Activated naive CD4-positive, alpha-beta T cell treated with anti-CD3 and anti-CD28 coated beads for 36 hours (primary cell): ENCODE measurements at regions not wholly inside any gene's neighbourhood (a gene's known extent, or its start where the extent isn't known, plus 50 kb on each side); places are given as distances from the start of the nearest gene placed in this dataset.
A peak's percentile ranks its signal among the peaks of the same experiment; 100 is the strongest.
"Not testable (repeated sequence)": the region's sequence is repeated elsewhere in the genome, so short reads cannot be mapped to it uniquely, and the experiment has no call there.

ENCODE experiments used
- CTCF ChIA-PET: fragments of 350-600 bp; sonication (Branson Sonifier 250); formaldehyde crosslinking; loops from one replicate; lab custom pipeline; 2021; ENCODE audit warnings: antibody characterized with exemption; lab: Charles Lee
- DNase-seq: peaks from one replicate; pipeline ENCODE4 v3.0.0-alpha.2; 2020
- H3K27ac Mint-ChIP-seq: one replicate; pipeline ENCODE4 v1.8.0; 2021; ENCODE audit warnings: mild to moderate bottlenecking, mixed read lengths
- H3K27me3 Mint-ChIP-seq: one replicate; pipeline ENCODE4 v1.8.0; 2021; ENCODE audit warnings: low read depth, mixed read lengths
- H3K36me3 Mint-ChIP-seq: one replicate; pipeline ENCODE4 v1.8.0; 2021; ENCODE audit warnings: low read depth, mixed read lengths
- H3K4me1 Mint-ChIP-seq: one replicate; pipeline ENCODE4 v1.8.0; 2021; ENCODE audit warnings: low read depth, mixed read lengths
- H3K4me3 Mint-ChIP-seq: one replicate; pipeline ENCODE4 v1.8.0; 2021; ENCODE audit warnings: mild to moderate bottlenecking, moderate library complexity, mixed read lengths
- H3K9me3 Mint-ChIP-seq: one replicate; pipeline ENCODE4 v1.8.0; 2021; ENCODE audit warnings: mixed read lengths
- intact Hi-C: fragments of 100-400 bp; cut with micrococcal nuclease; formaldehyde crosslinking; loops from one replicate; pipeline ENCODE4 v1.15.1; 2023

DNA sequence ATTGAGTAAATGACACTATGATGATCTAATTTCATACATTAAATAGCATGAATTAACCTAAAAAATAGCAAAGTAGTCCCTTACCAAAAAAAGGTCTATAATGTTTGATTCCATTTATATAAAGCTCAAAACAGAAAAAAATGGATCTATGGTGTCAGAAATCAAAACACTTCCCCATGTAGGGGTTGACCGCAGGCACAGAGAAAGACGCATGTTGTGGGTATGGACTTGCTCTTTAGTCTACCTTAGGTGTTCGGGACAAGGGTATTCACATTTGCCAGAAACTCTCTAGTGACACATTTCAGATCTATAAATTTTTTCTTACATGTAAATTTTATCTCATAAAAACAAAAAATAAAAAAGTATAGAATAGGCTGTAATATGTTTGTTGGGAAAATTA, 1262.9 kb downstream of the TMEM121 start:
- H3K36me3 Mint-ChIP-seq, result no peaks in the 10 kb centered on the region

DNA sequence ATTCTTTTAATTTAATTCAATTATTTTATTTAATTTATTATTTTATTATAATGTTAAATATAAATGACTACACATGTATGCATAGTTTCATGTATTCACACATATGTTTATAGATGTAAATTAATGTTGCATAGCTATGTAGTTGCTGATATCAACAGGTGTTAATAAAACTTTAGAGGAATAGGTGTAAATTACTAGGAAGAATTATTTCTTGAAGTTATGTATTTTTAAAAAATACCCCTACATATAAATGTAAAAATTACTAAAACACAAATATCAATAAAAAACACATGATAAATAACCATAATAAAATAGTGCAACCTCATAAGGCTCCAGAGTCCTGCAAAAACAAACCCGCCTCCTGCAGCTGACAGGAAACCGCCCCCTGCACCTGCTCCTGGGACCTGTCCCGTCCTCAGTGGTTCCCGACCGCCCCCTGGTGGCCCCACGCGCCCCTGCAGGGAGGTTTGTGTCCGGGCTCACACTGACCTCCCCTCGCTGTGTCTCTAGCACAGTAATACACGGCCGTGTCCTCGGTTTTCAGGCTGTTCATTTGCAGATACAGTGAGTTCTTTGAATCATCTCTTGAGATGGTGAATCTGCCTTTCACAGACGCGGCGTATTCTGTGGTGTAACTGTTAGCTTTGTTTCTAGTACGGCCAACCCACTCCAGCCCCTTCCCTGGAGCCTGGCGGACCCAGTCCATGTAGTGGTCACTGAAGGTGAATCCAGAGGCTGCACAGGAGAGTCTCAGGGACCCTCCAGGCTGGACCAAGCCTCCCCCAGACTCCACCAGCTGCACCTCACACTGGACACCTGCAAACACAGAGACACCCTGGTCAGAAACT, 1264.0 kb downstream of the TMEM121 start:
- no peaks in the 10 kb centered on the region for H3K36me3 Mint-ChIP-seq
- peaks cover 4% of the 10 kb centered on the region for H3K27me3 Mint-ChIP-seq
- intact Hi-C loops, result no loop called here
- peak; percentile 89 for DNase-seq
- H3K4me1 Mint-ChIP-seq, result peaks cover 10% of the 10 kb centered on the region
- H3K27ac Mint-ChIP-seq, result no peak overlapping the region
- CTCF ChIA-PET, result interaction anchor here (0.6 to 2.7 kb wide), 23 partner anchors 8 to 373 kb away, joined by 3 to 15 read pairs (median 4); no protein-coding TSS in a partner anchor
- H3K9me3 Mint-ChIP-seq, result no peaks in the 10 kb centered on the region
- no peak overlapping the region for H3K4me3 Mint-ChIP-seq

More for the DNA sequence above, 1262.9 kb downstream of the TMEM121 start:
- Mint-ChIP-seq H3K4me3 (no peak overlapping the region), H3K27me3 (peaks cover 4% of the 10 kb centered on the region), H3K9me3 (no peaks in the 10 kb centered on the region), H3K27ac (no peak overlapping the region), H3K4me1 (peaks cover 10% of the 10 kb centered on the region)
- CTCF ChIA-PET, result interaction anchor here (0.7 to 2.7 kb wide), 13 partner anchors 8 to 372 kb away, joined by 3 to 15 read pairs (median 5); no protein-coding TSS in a partner anchor
- intact Hi-C loops, result loop anchor here (5.0 kb wide), 1 partner anchor 53 kb away; no protein-coding TSS in a partner anchor
- no peak for DNase-seq

DNA sequence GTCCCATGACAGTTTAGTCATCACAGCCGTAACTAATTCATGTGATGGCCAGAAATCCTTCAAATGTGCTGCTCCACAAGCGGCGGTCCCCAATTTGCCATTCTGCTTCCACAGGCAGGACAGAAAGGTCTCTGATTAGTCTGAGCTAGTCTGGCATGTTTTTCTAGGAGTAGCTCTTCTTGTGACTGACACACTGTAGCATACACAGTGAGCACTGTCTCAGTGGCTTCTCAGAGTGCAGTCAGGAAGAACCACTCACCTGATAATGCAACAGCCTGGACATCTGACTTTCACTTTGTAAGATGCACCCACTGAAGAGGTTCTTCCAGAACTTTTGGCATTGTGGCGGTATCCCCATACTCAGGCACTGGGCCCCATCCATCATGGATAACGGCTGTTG, 1266.2 kb downstream of the TMEM121 start:
- Mint-ChIP-seq H3K36me3 (no peaks in the 10 kb centered on the region), H3K4me1 (peaks cover 10% of the 10 kb centered on the region), H3K27me3 (peaks cover 7% of the 10 kb centered on the region), H3K4me3 (no peak overlapping the region), H3K9me3 (no peaks in the 10 kb centered on the region), H3K27ac (no peak overlapping the region)
- CTCF ChIA-PET, result interaction anchor here (0.9 to 3.0 kb wide), 5 partner anchors 11 to 113 kb away, joined by 3 to 13 read pairs (median 6); no protein-coding TSS in a partner anchor
- DNase-seq, result no peak
- intact Hi-C loops, result no loop called here

DNA sequence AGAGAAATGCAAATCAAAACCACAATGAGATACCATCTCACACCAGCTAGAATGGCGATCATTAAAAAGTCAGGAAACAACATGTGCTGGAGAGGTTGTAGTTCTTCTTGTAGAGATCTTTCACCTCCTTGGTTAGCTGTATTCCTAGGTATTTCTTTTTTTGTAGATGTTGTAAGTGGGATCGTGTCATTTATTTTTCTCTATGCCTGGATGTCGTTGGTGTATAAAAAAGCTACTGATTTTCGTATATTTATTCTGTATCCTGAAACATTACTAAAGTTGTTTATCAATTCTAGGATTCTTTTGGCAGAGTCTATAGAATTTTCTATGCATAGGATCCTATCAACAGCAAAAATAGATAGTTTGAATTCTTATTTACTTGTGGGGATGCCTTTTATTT, 1271.8 kb downstream of the TMEM121 start:
- H3K9me3 Mint-ChIP-seq, result not testable (repeated sequence)

DNA sequence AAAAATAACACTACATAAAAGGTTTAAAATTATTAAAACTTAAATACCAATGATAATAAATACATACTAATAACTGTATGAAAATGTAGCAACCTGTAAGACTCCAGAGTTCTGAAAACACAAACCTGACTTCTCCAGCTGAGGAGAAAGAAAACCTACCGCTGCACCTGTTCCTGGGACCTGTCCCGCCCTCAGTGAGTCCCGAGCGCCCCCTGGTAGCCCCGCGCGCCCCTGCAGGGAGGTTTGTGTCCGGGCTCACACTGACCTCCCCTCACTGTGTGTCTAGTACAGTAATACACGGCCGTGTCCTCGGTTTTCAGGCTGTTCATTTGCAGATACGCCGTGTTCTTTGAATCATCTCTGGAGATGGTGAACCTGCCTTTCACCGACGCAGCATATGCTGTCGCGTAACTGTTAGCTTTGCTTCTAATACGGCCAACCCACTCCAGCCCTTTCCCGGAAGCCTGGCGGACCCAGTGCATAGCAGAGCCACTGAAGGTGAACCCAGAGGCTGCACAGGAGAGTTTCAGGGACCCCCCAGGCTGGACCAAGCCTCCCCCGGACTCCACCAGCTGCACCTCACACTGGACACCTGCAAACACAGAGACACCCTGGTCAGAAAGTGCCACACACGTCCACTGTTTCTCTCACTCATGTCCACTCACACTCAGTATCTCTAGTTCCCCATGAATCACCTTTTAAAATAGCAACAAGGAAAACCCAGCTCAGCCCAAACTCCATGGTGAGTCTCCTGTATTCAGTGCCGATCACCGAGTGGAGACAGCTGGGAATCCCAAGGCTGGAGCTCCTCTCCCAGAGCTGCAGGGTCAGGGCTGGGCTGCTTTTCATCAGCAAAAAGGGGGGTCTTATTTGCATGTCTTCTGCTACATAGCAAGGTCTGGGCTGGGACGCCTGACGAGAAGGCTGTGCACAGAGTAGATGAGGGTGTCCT, 1276.3 kb downstream of the TMEM121 start:
- no peak for DNase-seq
- H3K27me3 Mint-ChIP-seq, result peaks cover 25% of the 10 kb centered on the region
- no peaks in the 10 kb centered on the region for H3K4me1 Mint-ChIP-seq
- no peaks in the 10 kb centered on the region for H3K9me3 Mint-ChIP-seq
- H3K36me3 Mint-ChIP-seq, result no peaks in the 10 kb centered on the region
- CTCF ChIA-PET, result interaction anchor here (0.7 to 1.6 kb wide), 6 partner anchors 12 to 70 kb away, joined by 3 to 4 read pairs (median 4); no protein-coding TSS in a partner anchor
- H3K4me3 Mint-ChIP-seq, result no peak overlapping the region
- H3K27ac Mint-ChIP-seq, result no peak overlapping the region
- intact Hi-C loops, result no loop called here

More for the DNA sequence above, 1271.8 kb downstream of the TMEM121 start:
- intact Hi-C loops, H3K36me3 Mint-ChIP-seq, H3K4me1 Mint-ChIP-seq, H3K27ac Mint-ChIP-seq, DNase-seq, H3K4me3 Mint-ChIP-seq: not testable (repeated sequence)
- peaks cover 30% of the 10 kb centered on the region for H3K27me3 Mint-ChIP-seq
- CTCF ChIA-PET, result interaction anchor here (1.0 to 3.0 kb wide), 4 partner anchors 8 to 180 kb away, joined by 3 to 17 read pairs (median 5); no protein-coding TSS in a partner anchor

DNA sequence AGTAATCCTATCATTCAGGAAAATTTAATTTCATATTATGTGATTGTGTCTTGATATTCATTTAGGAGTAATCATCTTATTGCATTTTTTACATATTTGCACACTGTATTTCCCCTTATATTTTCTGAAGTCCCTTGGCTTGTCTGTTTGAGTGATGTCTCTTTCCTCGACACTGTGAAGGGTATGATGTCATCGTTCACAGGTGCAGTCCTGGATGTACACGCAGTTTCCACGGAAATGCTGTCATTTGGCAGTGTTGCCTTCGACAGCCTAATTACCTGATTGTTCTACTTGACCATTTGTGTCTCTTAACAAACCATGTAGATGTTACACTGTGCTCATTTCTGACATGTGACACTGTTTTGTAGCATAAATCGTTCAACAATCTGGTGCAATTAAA, 1277.0 kb downstream of the TMEM121 start:
- Mint-ChIP-seq H3K4me3 (no peak overlapping the region), H3K27me3 (peaks cover 19% of the 10 kb centered on the region), H3K36me3 (no peaks in the 10 kb centered on the region), H3K4me1 (no peaks in the 10 kb centered on the region), H3K9me3 (no peaks in the 10 kb centered on the region), H3K27ac (no peak overlapping the region)
- intact Hi-C loops, result no loop called here
- no peak for DNase-seq
- CTCF ChIA-PET, result interaction anchor here (1.0 to 1.6 kb wide), 5 partner anchors 10 to 69 kb away, joined by 3 to 6 read pairs (median 4); no protein-coding TSS in a partner anchor

DNA sequence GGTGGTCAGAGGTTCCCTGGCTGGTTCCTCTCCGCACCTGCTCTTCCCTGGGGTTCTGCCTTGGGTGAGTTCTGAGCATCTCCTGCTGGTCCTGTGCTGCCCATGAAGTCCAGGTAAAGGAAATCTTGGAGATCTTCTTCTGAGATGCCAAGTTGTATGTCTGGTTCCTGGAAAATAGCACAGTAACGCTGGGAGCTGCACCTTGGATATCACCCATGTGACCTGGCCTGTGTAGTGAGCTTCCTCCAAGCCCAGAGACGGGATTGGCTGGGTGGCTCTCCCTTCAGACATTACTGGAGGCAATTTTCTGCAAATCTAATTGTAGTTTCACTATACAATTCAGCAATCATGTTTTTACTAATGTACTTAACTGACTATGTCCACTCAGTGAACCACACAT, 1281.1 kb downstream of the TMEM121 start:
- DNase-seq, result no peak
- H3K27me3 Mint-ChIP-seq, result peaks cover 7% of the 10 kb centered on the region
- intact Hi-C loops, result no loop called here
- peaks cover 9% of the 10 kb centered on the region for H3K4me1 Mint-ChIP-seq
- H3K4me3 Mint-ChIP-seq, result no peak overlapping the region
- H3K9me3 Mint-ChIP-seq, result no peaks in the 10 kb centered on the region
- CTCF ChIA-PET, result interaction anchor here (1.9 kb wide), 1 partner anchor 23 kb away, joined by 5 read pairs; no protein-coding TSS in a partner anchor
- no peaks in the 10 kb centered on the region for H3K36me3 Mint-ChIP-seq
- H3K27ac Mint-ChIP-seq, result no peak overlapping the region

DNA sequence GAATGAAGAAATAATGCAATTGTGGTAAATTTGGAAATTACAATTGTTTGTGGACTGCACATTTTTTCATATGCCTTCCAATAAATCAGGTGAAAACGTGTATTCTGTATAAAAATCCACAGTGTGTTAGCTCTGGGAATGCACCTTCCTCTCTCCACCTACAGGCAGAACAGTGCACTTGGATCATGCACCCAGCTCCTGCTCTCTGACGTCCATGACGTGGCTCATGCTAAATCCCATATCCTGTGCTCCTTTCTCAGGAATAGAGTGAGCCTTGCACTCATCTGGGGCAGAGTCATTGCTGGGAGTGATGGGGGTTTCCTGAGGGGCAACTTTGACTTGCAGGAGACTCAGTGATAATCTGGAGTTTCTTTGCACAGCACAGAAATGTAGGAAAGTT, 1282.1 kb downstream of the TMEM121 start:
- Mint-ChIP-seq H3K4me3 (no peak overlapping the region), H3K27me3 (peaks cover 2% of the 10 kb centered on the region), H3K4me1 (peaks cover 9% of the 10 kb centered on the region), H3K36me3 (no peaks in the 10 kb centered on the region), H3K27ac (no peak overlapping the region), H3K9me3 (no peaks in the 10 kb centered on the region)
- DNase-seq, result no peak
- CTCF ChIA-PET, result interaction anchor here (1.9 kb wide), 1 partner anchor 22 kb away, joined by 5 read pairs; no protein-coding TSS in a partner anchor
- intact Hi-C loops, result no loop called here

DNA sequence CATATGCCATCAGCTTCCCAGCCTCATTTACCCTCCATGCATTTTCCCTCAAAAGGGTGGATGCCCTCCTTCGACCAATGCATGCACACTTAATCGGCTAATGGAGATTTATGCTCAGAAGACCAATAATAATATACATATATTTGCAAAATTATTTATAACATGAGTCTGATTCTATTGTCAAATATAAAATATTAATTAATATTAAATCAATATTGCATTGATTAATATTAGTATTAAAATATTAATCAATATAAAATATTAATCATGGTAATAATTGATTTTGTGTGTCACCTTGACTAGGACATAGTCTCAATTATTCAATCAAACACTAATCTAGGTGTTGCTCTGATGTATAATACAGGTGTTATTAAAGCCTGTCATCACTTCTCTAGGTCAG, 1282.5 kb downstream of the TMEM121 start:
- Mint-ChIP-seq H3K9me3 (no peaks in the 10 kb centered on the region), H3K4me1 (peaks cover 9% of the 10 kb centered on the region), H3K27ac (no peak overlapping the region), H3K4me3 (no peak overlapping the region), H3K36me3 (no peaks in the 10 kb centered on the region), H3K27me3 (peaks cover 2% of the 10 kb centered on the region)
- intact Hi-C loops, result no loop called here
- CTCF ChIA-PET, result interaction anchor here (0.7 to 1.9 kb wide), 2 partner anchors 22 to 65 kb away, joined by 3 to 5 read pairs; no protein-coding TSS in a partner anchor
- DNase-seq, result no peak

DNA sequence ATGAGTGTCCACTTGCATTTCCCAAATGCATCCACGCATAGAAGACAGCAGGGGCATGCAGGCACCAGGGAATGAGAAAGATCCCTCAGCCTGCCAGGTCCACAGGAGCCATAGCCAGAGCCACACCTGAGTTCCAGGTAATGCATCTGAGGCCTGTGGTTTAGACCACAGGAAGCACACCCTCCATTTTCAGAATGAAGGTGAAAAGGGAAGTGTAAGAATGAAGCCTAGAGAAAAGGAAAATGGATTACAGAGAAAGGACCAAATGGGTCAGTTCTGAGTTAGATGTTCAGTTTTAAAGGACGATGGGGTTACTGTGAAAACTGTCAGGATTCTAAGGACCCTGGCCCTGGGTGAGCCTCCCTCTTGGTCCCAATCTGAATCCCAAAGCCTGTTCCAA, 1283.2 kb downstream of the TMEM121 start:
- no peak for DNase-seq
- H3K27me3 Mint-ChIP-seq, result peaks cover 2% of the 10 kb centered on the region
- no peaks in the 10 kb centered on the region for H3K9me3 Mint-ChIP-seq
- peaks cover 9% of the 10 kb centered on the region for H3K4me1 Mint-ChIP-seq
- intact Hi-C loops, result no loop called here
- H3K27ac Mint-ChIP-seq, result no peak overlapping the region
- no peaks in the 10 kb centered on the region for H3K36me3 Mint-ChIP-seq
- H3K4me3 Mint-ChIP-seq, result no peak overlapping the region
- CTCF ChIA-PET, result no interaction called here

DNA sequence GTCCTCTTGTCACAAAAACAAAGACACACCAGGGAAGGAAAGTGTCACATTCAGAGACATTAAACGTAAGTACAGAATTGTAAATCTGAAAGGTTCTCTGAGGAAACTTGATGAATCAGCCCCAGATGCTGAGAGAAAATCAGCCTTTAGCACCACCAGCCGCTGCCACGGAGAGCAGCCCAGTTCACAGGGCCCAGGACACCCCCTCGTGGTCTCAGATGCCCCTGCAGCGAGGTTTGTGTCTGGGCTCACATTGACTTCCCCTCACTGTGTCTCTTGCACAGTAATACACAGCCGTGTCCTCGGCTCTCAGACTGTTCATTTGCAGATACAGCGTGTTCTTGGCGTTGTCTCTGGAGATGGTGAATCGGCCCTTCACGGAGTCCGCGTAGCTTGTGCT, 1283.8 kb downstream of the TMEM121 start:
- H3K27ac Mint-ChIP-seq, H3K4me3 Mint-ChIP-seq, H3K4me1 Mint-ChIP-seq, H3K27me3 Mint-ChIP-seq, intact Hi-C loops, H3K9me3 Mint-ChIP-seq, H3K36me3 Mint-ChIP-seq: not testable (repeated sequence)
- DNase-seq, result peak; percentile 30
- CTCF ChIA-PET, result interaction anchor here (0.9 kb wide), 1 partner anchor 16 kb away, joined by 3 read pairs; no protein-coding TSS in a partner anchor
